Tibial nerve (tissue), 4 donors: ENCODE measurements at regions not wholly inside any gene's neighbourhood (a gene's known extent, or its start where the extent isn't known, plus 50 kb on each side); places are given as distances from the start of the nearest gene placed in this dataset.

ENCODE experiments used
- DNase-seq, 2 donors: peaks; one replicate each; pipeline ENCODE4 v3.0.0-alpha.2; 2019; ENCODE audit warnings: low spot score in 2 of 2
- H3K27ac ChIP-seq, 4 donors: fragments of 200-600 bp; sonication (generic) in 3 of 4; one replicate each; pipeline ENCODE4 v1.5.1; 2017 to 2019; ENCODE audit warnings: mild to moderate bottlenecking in 1 of 4
- H3K27me3 ChIP-seq, 2 donors: fragments of 200-600 bp; sonication (generic) in 1 of 2; one replicate each; pipeline versions ENCODE4 v1.5.1 to v1.6.0; 2017 to 2019
- H3K36me3 ChIP-seq, 3 donors: fragments of 200-600 bp; sonication (generic); one replicate each; pipeline ENCODE4 v1.5.1; 2018 to 2019
- H3K4me1 ChIP-seq, 4 donors: fragments of 200-600 bp; sonication (generic) in 3 of 4; one replicate each; pipeline ENCODE4 v1.5.1; 2017 to 2019
- H3K4me3 ChIP-seq, 4 donors: fragments of 200-600 bp; sonication (generic) in 3 of 4; one replicate each; pipeline ENCODE4 v1.5.1; 2017 to 2019; ENCODE audit warnings: mild to moderate bottlenecking in 1 of 4, moderate library complexity in 1 of 4
- H3K9me3 ChIP-seq, 4 donors: fragments of 200-600 bp; sonication (generic) in 3 of 4; one replicate each; pipeline ENCODE4 v1.5.1; 2017 to 2019
- CTCF ChIP-seq, 5 experiments: fragments of 200-600 bp in 3 of 5; fragments of 450-650 bp in 2 of 5; sonication (generic) in 3 of 5; IDR thresholded peaks; one replicate each; pipeline ENCODE4 v1.5.1; 2016 to 2019; ENCODE audit warnings: antibody characterized with exemption in 5 of 5, mild to moderate bottlenecking in 3 of 5, moderate library complexity in 2 of 5
- EP300 ChIP-seq, 2 donors: sonication (generic); formaldehyde crosslinking; IDR thresholded peaks; one replicate each; pipeline ENCODE4 v1.6.1; 2017; ENCODE audit warnings: antibody characterized with exemption in 2 of 2, mild to moderate bottlenecking in 1 of 2
- POLR2A ChIP-seq, 2 donors: fragments of 450-650 bp; IDR thresholded peaks; one replicate each; pipeline ENCODE4 v1.6.1; 2017; ENCODE audit warnings: antibody characterized with exemption in 2 of 2, mild to moderate bottlenecking in 2 of 2, moderate library complexity in 2 of 2
- WGBS, 2 donors: methylation state at CpG; one replicate each; pipeline ENCODE4 v1.1.5; 2018; 5-methylcytosine and 5-hydroxymethylcytosine counted together

- H3K36me3 ChIP-seq, result no peaks in the 10 kb centered on the region
- H3K27me3 ChIP-seq, result no peaks in the 10 kb centered on the region
- no peak overlapping the region for H3K4me3 ChIP-seq
- TF ChIP-seq CTCF (IDR thresholded peaks at IDR 0.05) (no peak), EP300 (IDR thresholded peaks at IDR 0.05) (no peak), POLR2A (IDR thresholded peaks at IDR 0.05) (no peak)
- WGBS, 2 donors, result 77 to 95% methylated on average over 3 of the region's 3 CpGs
- H3K4me1 ChIP-seq, result no peaks in the 10 kb centered on the region
- peaks cover 0 to 20% (median 0%) of the 10 kb centered on the region in 4 donors for H3K9me3 ChIP-seq
- DNase-seq, result no peak
- no peak overlapping the region for H3K27ac ChIP-seq
Observed at GRCh38 chr5:71844862-71845261, 125.8 kb downstream of the CARTPT start.

- Histone ChIP-seq H3K9me3 (peaks cover 0 to 32% (median 4%) of the 10 kb centered on the region in 4 donors), H3K36me3 (no peaks in the 10 kb centered on the region), H3K27me3 (no peaks in the 10 kb centered on the region), H3K27ac (no peak overlapping the region), H3K4me3 (no peak overlapping the region), H3K4me1 (no peaks in the 10 kb centered on the region)
- no peak for DNase-seq
- WGBS, 2 donors, result 57 to 73% methylated on average over 4 of the region's 4 CpGs
- TF ChIP-seq POLR2A (IDR thresholded peaks at IDR 0.05) (no peak), CTCF (IDR thresholded peaks at IDR 0.05) (no peak), EP300 (IDR thresholded peaks at IDR 0.05) (no peak)
Observed at GRCh38 chr5:71859515-71859914, 140.4 kb downstream of the CARTPT start.

GRCh38 chr5:71860048-71860447 is 141.0 kb downstream of the CARTPT start:
- Histone ChIP-seq H3K9me3 (peaks cover 0 to 27% (median 4%) of the 10 kb centered on the region in 4 donors), H3K36me3 (no peaks in the 10 kb centered on the region)
- 78 to 80% methylated on average over 3 of the region's 3 CpGs for WGBS, 2 donors

DNA sequence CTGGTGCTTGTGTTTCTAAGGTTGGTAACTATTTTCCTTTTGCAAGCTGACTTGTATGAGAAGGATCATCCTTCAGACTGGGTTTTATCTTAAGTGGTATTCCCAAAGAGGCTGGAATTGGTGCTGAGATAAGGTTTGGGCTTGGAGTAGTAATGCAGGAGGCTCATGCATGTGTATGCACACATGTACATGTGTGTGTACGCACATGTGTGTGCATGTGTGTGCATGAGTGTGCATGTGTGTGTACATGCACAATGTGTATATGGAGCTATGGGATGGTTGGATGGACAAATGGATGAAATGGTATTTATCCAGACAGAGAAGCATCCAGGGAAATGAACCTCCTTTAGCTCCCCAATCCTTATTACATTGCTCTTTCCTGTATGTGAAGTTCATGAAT is 142.6 kb downstream of the CARTPT start:
- Histone ChIP-seq H3K4me1 (no peaks in the 10 kb centered on the region), H3K27ac (no peak overlapping the region), H3K36me3 (no peaks in the 10 kb centered on the region), H3K9me3 (peaks cover 0 to 13% (median under 1%) of the 10 kb centered on the region in 4 donors), H3K4me3 (no peak overlapping the region), H3K27me3 (no peaks in the 10 kb centered on the region)
- no peak for DNase-seq
- WGBS, 2 donors, result 86% methylated on average over 1 of the region's 1 CpG; no CpG with 5 or more reads in 1 of the 2 donors
- TF ChIP-seq CTCF (IDR thresholded peaks at IDR 0.05), result no peak
- TF ChIP-seq POLR2A (IDR thresholded peaks at IDR 0.05), result no peak
- TF ChIP-seq EP300 (IDR thresholded peaks at IDR 0.05), result no peak

More at GRCh38 chr5:71860048-71860447, 141.0 kb downstream of the CARTPT start:
- TF ChIP-seq EP300 (IDR thresholded peaks at IDR 0.05) (no peak), POLR2A (IDR thresholded peaks at IDR 0.05) (no peak), CTCF (IDR thresholded peaks at IDR 0.05) (no peak)
- Histone ChIP-seq H3K4me1 (no peaks in the 10 kb centered on the region), H3K4me3 (no peak overlapping the region), H3K27me3 (no peaks in the 10 kb centered on the region), H3K27ac (no peak overlapping the region)
- DNase-seq, result no peak

- Histone ChIP-seq H3K27me3 (no peaks in the 10 kb centered on the region), H3K27ac (no peak overlapping the region), H3K9me3 (peaks cover 0 to 11% (median 0%) of the 10 kb centered on the region in 4 donors), H3K36me3 (no peaks in the 10 kb centered on the region), H3K4me1 (no peaks in the 10 kb centered on the region), H3K4me3 (no peak overlapping the region)
- TF ChIP-seq POLR2A (IDR thresholded peaks at IDR 0.05) (no peak), EP300 (IDR thresholded peaks at IDR 0.05) (no peak), CTCF (IDR thresholded peaks at IDR 0.05) (no peak)
- 38 to 62% methylated on average over 1 of the region's 1 CpG for WGBS, 2 donors
- no peak for DNase-seq
Observed at GRCh38 chr5:71862087-71862486, 143.0 kb downstream of the CARTPT start.
